Colon (tissue), 2 donors: ENCODE measurements at regions not wholly inside any gene's neighbourhood (a gene's known extent, or its start where the extent isn't known, plus 50 kb on each side); places are given as distances from the start of the nearest gene placed in this dataset.

Experiments used
- FAIRE-seq: peaks from 2 replicates; lab custom pipeline; 2012; peaks lifted over from hg19 to GRCh38; lab: Jason Lieb, UNC
- donor health status: control.
- donor health status: control.

GRCh38 chr12:17540921-17541320 is 549.1 kb downstream of the RERGL start:
- no peak for FAIRE-seq

- no peak for FAIRE-seq
These were observed 561.6 kb downstream of the RERGL start for GRCh38 chr12:17528394-17528793.

DNA sequence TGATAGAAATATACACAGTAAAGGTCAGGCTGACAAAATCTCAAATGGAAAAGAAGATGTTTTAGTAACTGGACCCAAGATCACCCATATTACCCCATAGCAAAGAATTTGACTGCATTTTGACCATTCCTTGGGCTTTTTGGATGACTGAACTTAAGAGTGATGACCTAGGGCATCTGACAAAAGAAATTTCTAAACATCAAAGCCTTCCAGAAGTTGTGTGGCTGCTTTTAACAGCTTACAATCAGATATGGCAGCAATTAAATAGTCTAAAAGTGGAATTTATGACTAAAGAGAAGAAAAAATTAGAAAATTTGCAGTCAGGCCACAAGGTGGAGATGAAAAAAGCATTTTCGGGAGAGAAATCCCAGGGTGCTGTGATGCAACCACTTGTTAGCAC is 563.0 kb downstream of the RERGL start:
- FAIRE-seq, result no peak

- FAIRE-seq, result no peak
These were observed 578.6 kb downstream of the RERGL start for GRCh38 chr12:17511369-17511768.

DNA sequence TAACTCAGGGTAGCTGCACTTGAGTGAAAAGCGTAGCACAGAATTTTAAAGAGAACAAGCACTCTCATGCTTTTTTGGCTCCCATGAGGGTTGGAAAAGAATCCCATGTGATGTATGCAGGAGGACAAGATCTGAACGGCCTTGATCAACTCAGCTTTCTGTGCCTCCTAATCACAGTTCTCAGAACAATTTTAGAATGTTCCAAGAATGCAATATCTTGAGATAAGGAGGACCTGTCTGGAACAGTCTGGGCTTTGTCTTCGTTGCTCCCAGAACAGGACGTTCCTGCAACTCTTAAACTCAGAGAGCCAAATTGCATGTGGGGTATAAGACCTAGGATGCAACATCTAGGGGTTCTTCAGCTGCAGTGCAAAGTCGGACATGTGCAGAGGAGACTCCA is 582.7 kb downstream of the RERGL start:
- FAIRE-seq, result no peak

- FAIRE-seq, result no peak
These were observed 586.3 kb downstream of the RERGL start for GRCh38 chr12:17503742-17504141.

- no peak for FAIRE-seq
These were observed 600.5 kb downstream of the RERGL start for GRCh38 chr12:17489452-17489851.

DNA sequence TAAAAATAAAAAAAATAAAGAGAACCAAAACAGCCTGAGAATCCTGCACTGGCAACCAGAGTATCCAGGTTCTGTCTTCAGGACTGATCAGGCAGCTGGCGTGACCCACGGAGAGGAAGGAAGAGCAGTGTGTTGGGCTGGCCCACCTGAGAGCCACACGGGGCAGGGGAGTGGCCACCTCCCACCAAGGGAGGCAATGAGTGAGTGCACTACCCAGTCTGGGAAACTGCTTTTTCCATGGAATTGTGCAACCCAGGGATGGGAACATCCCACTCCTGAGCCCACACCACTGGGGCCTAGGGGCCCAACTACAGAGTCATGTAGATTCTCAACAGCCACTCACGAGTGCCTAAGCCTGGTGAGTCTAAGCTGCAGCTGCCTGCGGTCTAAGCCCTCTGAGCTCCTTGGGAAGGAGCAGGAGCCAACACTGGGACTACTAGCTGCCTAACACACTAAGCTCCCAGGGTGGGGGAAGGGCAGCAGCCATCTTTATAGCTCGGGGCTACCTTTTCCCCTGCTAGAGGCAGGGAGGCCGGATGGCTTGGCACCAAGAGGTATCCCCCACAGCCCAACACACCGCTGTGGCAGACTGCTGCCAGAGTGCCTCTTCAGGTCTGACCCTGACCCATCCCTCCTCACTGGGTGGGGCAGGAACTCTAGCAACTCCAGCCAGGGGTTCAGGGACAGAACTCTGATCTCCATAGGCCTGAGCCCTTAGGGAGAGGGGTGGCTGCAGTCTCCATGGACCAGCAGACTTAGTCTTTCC is 610.9 kb downstream of the RERGL start:
- FAIRE-seq, result no peak

- FAIRE-seq, result no peak
These were observed 619.5 kb downstream of the RERGL start for GRCh38 chr12:17470460-17470859.

DNA sequence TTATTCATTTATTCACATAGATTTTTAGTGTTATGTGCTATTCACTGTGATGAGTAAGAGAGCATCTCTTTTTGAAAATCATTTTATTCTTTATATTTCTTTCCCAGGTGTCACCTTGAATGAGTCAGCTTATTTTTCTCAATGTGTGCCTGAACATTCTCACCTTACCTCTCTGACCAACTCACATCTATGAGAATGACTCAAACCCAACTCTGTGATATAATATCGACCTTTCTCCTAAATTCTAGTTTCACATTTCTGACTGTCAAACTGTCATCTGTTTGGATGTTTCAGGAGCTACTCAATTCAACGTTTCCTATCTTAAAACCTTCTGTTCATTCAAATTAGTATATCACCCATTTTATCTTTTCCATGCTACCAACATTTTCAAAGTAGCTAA is 630.8 kb downstream of the RERGL start:
- no peak for FAIRE-seq

- FAIRE-seq, result no peak
These were observed 633.5 kb downstream of the RERGL start for GRCh38 chr12:17456486-17456885.

GRCh38 chr12:17438141-17438540 is 651.9 kb downstream of the RERGL start:
- no peak for FAIRE-seq

DNA sequence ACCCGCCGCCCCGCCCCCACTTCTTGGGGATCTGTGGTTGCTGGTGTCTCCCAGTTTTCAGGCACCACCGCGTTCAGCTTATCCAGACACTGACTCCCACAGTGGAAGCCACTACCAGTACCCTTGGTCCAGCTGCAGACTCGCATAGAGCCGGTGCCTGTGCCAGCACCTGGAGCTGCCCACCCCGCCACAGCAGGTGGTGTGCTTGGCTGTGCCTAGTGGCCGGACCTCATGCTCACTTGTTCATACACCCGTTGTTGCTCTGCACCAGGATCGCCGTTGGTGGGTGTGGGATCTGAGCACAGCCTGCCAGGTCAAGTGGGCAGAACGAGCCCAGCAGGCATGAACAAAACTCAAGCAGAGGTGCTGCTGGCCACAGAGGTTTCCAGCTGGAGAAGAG is 673.2 kb downstream of the RERGL start:
- no peak for FAIRE-seq

GRCh38 chr12:17414596-17414995 is 675.4 kb downstream of the RERGL start:
- no peak for FAIRE-seq

DNA sequence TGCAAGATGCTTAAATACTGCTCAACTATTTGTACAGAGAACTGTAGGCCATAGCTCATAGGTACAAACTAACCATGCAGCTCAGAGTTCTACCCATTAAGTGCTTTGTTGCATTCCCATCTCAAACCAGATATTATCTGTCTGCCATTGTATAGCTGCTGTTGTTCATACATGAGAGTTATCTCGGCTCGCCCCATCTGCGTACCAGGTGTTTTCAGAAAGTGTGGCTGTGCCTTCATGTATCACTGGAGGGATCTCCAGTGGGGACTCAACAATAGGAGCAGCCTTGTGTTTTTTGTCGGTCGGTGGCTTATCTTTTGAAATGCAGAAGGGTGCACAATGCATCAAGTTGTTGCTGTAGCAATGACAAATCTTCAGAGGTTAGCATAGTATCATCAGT is 678.3 kb downstream of the RERGL start:
- no peak for FAIRE-seq

GRCh38 chr12:17388679-17389078 is 701.3 kb downstream of the RERGL start:
- FAIRE-seq, result no peak

GRCh38 chr12:17383321-17383720 is 706.7 kb downstream of the RERGL start:
- no peak for FAIRE-seq

DNA sequence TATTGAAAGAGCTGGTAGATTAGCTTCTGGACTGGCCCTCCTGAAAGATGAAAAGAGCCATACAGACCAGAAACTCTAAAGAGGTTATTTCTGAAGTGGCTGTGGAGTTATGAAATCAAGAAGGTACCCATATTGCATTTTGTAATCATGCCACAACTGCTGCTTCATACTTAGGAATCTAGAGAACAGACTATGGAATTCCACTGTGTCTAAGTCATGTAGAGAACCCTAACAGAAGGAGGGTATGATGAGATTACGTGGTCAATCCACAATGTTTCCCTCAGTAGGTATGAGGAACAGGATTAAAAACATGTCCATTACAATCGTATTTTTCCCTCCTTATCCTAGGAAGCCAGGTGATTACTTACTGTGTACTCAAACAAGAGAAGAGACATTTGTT is 708.8 kb downstream of the RERGL start:
- FAIRE-seq, result no peak

GRCh38 chr12:17372508-17372907 is 717.5 kb downstream of the RERGL start:
- FAIRE-seq, result no peak

- FAIRE-seq, result no peak
These were observed 718.3 kb downstream of the RERGL start for GRCh38 chr12:17371491-17372215.

GRCh38 chr12:17370621-17371020 is 719.4 kb downstream of the RERGL start:
- no peak for FAIRE-seq

GRCh38 chr12:17369556-17369955 is 720.4 kb downstream of the RERGL start:
- FAIRE-seq, result no peak

GRCh38 chr12:17361224-17361623 is 728.8 kb downstream of the RERGL start:
- FAIRE-seq, result no peak

GRCh38 chr12:17358835-17359234 is 731.2 kb downstream of the RERGL start:
- FAIRE-seq, result no peak
